Astrocyte of the spinal cord (primary cell): ENCODE measurements at regions not wholly inside any gene's neighbourhood (a gene's known extent, or its start where the extent isn't known, plus 50 kb on each side); places are given as distances from the start of the nearest gene placed in this dataset.

Experiments used
- DNase-seq: peaks from one replicate; pipeline ENCODE4 v3.0.0; 2011; ENCODE audit warnings: low read depth, low spot score
- H3K4me3 ChIP-seq: 2 replicates; pipeline ENCODE4 v1.5.1; 2011; ENCODE audit warnings: low read depth, mild to moderate bottlenecking, low read length, moderate library complexity
- in situ Hi-C: cut with HindIII; loops from 2 replicates; pipeline ENCODE4 v1.10.0; 2017; ENCODE audit warnings: low sequenced_read_pairs
- TF ChIP-seq, protein P1 (sequence below): IDR thresholded peaks from 2 replicates; pipeline ENCODE4 v1.5.1; 2012; ENCODE audit warnings: low read depth, mild to moderate bottlenecking, low read length, inconsistent platforms

DNA sequence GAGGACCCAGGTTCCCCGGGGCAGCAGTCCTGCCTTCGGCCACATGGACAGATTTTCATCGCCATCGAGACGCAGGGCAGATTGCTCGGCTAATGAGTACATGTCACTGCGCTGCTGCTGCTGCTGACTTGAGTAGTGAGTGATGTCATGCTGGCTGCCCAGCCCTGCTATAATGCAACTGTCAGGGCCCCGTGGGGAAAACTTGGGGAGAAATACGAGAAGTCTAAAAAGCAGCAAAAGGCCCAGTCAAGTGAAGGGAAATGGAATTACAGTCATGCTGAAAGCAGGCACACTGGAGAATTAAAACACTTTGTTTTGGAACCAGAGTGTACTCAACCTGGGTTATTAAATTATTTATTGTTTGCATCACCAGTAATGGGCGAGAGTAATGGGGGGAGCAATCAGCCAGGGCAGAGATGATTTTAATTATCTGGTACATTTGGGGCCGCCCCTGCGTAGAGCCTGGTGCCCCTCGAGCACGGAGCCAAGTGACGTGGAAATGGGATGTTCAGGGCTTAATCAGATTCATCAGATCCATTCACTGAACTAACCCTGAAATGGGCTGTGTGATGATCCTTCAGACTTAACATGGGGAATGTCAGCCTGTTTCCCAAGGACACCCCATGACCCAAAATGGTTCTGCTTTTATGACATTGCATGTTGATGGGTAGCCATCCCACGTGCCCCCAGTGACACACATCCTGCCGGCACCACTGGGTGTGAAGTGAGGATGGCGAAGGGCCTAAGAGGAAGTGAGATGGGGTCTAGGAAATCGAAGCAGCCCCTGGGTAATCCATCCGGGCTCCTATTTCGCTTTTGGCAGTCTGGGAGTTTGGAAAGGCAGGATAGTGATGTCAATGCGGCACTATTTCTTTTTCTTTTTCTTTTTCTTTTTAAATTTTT lies 241.6 kb upstream of the CADM1 start:
- in situ Hi-C loops: no loop called here
- H3K4me3 ChIP-seq: no peak overlapping the region
- TF ChIP-seq, protein P1, sequence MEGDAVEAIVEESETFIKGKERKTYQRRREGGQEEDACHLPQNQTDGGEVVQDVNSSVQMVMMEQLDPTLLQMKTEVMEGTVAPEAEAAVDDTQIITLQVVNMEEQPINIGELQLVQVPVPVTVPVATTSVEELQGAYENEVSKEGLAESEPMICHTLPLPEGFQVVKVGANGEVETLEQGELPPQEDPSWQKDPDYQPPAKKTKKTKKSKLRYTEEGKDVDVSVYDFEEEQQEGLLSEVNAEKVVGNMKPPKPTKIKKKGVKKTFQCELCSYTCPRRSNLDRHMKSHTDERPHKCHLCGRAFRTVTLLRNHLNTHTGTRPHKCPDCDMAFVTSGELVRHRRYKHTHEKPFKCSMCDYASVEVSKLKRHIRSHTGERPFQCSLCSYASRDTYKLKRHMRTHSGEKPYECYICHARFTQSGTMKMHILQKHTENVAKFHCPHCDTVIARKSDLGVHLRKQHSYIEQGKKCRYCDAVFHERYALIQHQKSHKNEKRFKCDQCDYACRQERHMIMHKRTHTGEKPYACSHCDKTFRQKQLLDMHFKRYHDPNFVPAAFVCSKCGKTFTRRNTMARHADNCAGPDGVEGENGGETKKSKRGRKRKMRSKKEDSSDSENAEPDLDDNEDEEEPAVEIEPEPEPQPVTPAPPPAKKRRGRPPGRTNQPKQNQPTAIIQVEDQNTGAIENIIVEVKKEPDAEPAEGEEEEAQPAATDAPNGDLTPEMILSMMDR: no peak
- no peak for DNase-seq

DNA sequence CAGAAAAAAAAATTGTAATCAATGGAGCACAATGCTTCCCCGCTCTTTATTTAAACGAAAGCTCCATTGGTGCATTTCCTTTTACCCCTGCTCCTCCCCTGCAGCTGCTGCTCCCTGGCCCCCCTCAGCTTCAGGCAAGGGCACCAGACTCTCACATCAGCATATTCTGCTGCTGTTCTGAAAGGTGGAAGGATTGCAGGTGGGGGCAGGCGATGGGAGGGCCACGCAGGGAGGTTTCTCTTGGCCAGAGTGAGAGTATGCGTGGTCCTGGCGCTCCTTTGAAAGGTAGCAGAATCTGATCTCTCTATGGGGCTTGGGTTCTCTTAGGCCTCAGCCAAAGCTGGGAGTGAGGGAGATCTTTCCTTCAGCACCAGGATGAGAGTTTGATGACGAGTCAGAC lies 240.9 kb upstream of the CADM1 start:
- H3K4me3 ChIP-seq: no peak overlapping the region
- DNase-seq: no peak
- TF ChIP-seq, protein P1: no peak
- in situ Hi-C loops: no loop called here

DNA sequence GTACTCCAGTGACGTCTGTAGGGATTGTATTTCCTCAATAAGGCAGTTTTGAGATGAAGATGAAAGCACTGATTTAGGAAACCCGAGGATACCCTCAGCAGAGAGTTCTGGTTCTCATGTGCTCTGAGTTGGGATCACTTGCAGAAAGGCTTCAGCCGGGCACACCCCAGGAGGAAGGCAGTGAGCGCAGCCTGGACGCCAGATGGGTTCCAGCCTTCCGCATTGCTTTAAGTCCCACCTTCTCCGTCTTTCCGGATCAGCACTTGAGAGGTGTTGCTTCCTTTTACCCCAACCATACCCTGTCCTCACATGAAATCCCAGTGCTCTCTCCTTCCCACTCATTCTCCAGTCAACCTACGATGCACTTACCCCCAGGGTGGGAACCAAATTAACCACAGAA lies 239.5 kb upstream of the CADM1 start:
- DNase-seq: no peak
- in situ Hi-C loops: no loop called here
- no peak overlapping the region for H3K4me3 ChIP-seq
- TF ChIP-seq, protein P1: no peak

DNA sequence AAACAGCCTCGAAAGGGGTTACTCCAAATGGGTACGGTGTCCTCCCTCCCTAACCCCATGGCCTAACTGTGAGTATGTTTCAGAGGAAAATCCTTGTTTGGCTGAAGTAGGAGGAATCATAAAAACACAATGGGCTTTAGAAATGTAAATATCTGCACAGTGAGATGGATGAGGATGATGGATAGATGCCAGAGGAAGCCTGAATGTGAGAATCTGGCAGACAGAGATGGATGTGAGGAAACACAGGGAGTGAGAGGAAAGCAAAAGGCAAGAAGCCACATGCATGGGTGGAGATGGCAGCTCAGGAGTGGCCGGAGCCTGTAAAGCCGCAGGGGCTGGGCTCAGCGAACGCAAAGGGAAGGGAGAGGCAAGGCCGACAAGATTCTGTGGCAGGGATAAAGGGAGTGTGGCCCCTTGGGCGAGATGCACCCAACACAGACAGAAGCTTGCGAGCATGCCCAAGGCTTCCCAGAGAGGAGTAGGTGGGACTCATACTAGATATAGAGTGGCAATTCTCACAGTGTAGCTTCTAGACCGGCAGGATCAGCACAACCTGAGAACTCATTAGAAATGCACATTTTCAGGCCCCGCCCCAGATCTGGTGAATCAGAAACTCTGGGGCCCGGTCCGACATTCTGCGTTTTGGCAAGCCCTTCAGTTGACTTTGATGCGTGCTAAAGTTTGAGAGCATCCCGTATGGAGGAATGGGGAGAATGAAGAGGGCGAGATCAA lies 237.3 kb upstream of the CADM1 start:
- TF ChIP-seq, protein P1: no peak
- in situ Hi-C loops: no loop called here
- DNase-seq: no peak
- H3K4me3 ChIP-seq: no peak overlapping the region

DNA sequence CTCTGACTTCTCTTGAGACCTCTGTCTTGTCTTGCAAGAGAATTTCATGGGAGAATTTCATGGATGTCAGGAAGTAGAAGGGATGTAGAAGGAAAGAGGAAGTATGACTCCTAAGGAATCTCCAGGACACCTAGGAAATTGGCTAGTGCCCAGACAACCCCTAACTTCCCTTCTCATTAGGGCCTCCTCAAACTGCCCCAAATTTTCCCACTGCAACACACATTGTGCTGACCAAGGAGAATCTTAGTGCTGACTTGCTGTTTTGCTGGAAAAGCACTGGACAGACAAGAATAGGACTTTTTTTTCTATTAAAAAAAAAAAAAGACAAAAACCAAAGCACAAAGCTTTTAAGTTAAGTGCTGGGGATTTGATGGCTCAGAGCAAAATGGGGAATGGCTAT lies 236.1 kb upstream of the CADM1 start:
- H3K4me3 ChIP-seq: no peak overlapping the region
- in situ Hi-C loops: no loop called here
- DNase-seq: no peak
- TF ChIP-seq, protein P1: no peak

DNA sequence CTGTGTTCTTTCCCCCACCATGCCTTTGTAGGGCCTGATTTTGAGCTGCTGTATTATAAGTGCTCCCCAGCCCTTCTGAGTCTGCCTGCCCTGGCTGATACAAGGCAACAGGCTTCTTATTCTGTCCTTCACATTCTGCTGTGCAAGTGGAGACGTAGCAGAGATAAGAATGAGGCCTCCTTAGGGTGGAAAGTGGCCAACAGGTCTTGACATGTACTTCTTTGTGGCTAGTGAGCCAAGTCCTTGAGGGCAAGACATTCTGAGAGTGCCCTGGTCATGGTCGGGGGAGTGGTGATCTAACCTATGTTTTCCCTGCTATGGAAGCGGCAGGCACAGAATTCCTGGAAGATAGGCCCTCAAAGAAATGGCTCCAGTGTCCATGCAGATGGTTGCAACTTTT lies 235.7 kb upstream of the CADM1 start:
- in situ Hi-C loops: no loop called here
- TF ChIP-seq, protein P1: no peak
- DNase-seq: no peak

More for the DNA sequence above, 235.7 kb upstream of the CADM1 start:
- no peak overlapping the region for H3K4me3 ChIP-seq
